ENCODE measurements at regions not wholly inside any gene's neighbourhood (a gene's known extent, or its start where the extent isn't known, plus 50 kb on each side); places are given as distances from the start of the nearest gene placed in this dataset.
A peak's percentile ranks its signal among the peaks of the same experiment; 100 is the strongest.

DNA sequence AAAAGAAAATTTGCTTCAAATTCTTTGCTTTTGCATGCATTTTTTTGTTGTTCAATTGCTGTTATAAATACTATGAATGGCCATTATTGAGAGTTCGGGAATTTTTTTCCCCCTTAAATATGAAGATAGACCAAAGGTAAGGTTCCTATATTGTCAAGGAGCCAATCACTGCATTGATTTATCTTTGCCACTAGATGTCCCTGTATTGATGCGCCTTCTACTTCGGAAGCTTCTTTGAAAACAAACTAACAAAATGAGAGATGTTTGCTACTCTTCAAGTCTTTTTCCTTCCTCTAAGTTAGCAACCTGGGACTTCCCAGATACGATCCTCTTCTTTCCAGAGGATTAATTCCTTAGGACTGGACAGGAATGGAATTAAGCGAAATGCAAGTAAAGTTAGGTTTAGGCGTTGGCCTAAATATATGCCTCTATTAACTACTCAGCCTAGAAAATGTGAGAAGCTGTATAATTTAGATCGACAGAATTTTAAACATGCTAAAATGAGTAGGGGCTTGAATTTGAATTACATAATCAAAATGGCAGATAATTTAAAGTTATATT, 318.1 kb downstream of the AEBP2 start:
- TF ChIP-seq FOXK2 (IDR thresholded peaks at IDR 0.05) = no peak
- CTCF ChIA-PET = interaction anchor here (0.7 to 1.9 kb wide), 5 partner anchors 12 to 463 kb away, joined by 3 to 5 read pairs (median 4); no protein-coding TSS in a partner anchor
- peak; percentile 13 for DNase-seq (ENCODE audit: extremely low spot score)
- POLR2A ChIA-PET = no interaction called here

- POLR2A ChIA-PET = no interaction called here
- TF ChIP-seq HDGF (IDR thresholded peaks at IDR 0.05; ENCODE audit: borderline replicate concordance) (no peak), SP1 (IDR thresholded peaks at IDR 0.05) (no peak), CTBP1 (IDR thresholded peaks at IDR 0.05; ENCODE audit: borderline replicate concordance) (no peak), FOXK2 (IDR thresholded peaks at IDR 0.05) (no peak)
- no peak for DNase-seq (ENCODE audit: extremely low spot score)
Measured at GRCh38 chr12:19759227-19759626, 319.9 kb downstream of the AEBP2 start.

DNA sequence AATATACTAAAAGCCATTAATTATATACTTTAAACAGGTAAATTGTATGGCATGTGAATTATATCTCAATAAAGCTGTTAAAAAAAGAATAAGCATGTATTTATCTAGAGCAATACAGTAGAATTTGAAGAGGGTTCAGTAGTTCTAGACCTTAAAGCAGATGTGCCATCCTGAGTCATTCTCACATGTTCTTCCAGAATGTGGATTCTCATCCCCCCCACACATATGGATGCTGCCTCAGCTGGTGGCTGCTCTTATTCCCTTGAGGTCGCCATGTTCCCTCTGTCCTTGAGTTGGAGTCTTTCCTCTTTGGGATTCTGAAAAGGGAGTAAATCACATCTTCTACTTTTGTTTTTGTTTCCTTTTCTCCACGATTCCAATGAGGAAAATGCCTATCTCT, 321.3 kb downstream of the AEBP2 start:
- no peak for DNase-seq (ENCODE audit: extremely low spot score)
- ChIA-PET CTCF (interaction anchor here (0.6 kb wide), 1 partner anchor 344 kb away, joined by 3 read pairs; no protein-coding TSS in a partner anchor), POLR2A (no interaction called here)
- TF ChIP-seq LEF1 (IDR thresholded peaks at IDR 0.05; ENCODE audit: borderline replicate concordance) (no peak), NFRKB (IDR thresholded peaks at IDR 0.05) (no peak), SP1 (IDR thresholded peaks at IDR 0.05) (no peak)

More at GRCh38 chr12:19759227-19759626, 319.9 kb downstream of the AEBP2 start:
- CTCF ChIA-PET = no interaction called here

DNA sequence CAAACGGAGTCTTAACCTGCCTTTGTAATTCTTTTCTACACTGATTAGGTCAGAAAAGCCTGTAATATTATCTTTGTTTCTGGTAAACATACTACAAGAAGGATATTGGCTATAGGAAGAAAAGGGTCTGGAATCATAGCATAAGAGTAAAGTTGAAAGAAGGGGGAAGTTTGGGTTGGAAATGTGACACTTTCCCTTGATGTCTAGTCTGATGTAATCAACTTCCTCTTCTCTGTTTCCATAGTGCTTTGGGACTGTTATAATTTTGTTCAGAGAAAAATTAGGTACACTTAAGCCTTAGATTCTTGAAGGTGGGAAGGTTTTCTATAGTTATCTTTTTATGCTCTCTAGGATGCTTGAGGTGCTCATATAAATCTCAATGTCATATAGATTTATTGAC, 322.2 kb downstream of the AEBP2 start:
- ChIA-PET POLR2A (no interaction called here), CTCF (no interaction called here)
- TF ChIP-seq FOXA1 (IDR thresholded peaks at IDR 0.05) = no peak
- TF ChIP-seq L3MBTL2 (conservative IDR thresholded peaks at IDR 0.05) = no peak
- TF ChIP-seq ELF4 (IDR thresholded peaks at IDR 0.05) = no peak
- TF ChIP-seq SUZ12 (IDR thresholded peaks at IDR 0.05) = no peak
- no peak for TF ChIP-seq HDGF (IDR thresholded peaks at IDR 0.05; ENCODE audit: borderline replicate concordance)
- TF ChIP-seq ARNT (IDR thresholded peaks at IDR 0.05) = no peak
- TF ChIP-seq TARDBP (IDR thresholded peaks at IDR 0.05) = no peak
- TF ChIP-seq ZNF384 (IDR thresholded peaks at IDR 0.05) = no peak
- no peak for TF ChIP-seq NFRKB (IDR thresholded peaks at IDR 0.05)
- no peak for TF ChIP-seq FOXK2 (IDR thresholded peaks at IDR 0.05)
- DNase-seq (ENCODE audit: extremely low spot score) = no peak

DNA sequence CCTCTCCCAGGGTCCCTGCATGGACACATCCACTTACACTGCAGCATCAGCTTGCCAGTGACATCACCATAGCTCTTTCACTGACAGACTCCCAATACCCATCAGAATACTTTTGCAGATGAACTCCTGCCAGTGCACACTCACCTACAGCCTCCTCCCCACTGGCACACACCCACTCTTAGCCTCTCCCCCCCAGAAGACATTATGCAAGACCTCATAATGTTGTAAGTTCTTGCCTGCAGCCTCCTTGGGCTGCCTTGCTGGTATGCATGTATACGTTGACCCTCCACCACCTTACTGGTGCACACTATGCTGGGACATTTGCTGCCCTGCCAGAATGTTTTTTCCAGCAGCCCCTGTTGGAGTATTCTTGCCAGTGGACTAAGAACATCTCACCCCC, 324.2 kb downstream of the AEBP2 start:
- TF ChIP-seq NFRKB (IDR thresholded peaks at IDR 0.05) = no peak
- TF ChIP-seq ELF4 (IDR thresholded peaks at IDR 0.05) = no peak
- no peak for TF ChIP-seq FOXM1 (IDR thresholded peaks at IDR 0.05; ENCODE audit: borderline replicate concordance)
- TF ChIP-seq, protein P1, sequence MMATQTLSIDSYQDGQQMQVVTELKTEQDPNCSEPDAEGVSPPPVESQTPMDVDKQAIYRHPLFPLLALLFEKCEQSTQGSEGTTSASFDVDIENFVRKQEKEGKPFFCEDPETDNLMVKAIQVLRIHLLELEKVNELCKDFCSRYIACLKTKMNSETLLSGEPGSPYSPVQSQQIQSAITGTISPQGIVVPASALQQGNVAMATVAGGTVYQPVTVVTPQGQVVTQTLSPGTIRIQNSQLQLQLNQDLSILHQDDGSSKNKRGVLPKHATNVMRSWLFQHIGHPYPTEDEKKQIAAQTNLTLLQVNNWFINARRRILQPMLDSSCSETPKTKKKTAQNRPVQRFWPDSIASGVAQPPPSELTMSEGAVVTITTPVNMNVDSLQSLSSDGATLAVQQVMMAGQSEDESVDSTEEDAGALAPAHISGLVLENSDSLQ (IDR thresholded peaks at IDR 0.05) = no peak
- no peak for TF ChIP-seq ARNT (IDR thresholded peaks at IDR 0.05)
- TF ChIP-seq SP1 (IDR thresholded peaks at IDR 0.05) = no peak
- TF ChIP-seq LEF1 (IDR thresholded peaks at IDR 0.05; ENCODE audit: borderline replicate concordance) = no peak
- no peak for TF ChIP-seq FOXK2 (IDR thresholded peaks at IDR 0.05)
- TF ChIP-seq L3MBTL2 (conservative IDR thresholded peaks at IDR 0.05) = no peak
- no peak for TF ChIP-seq FOXA1 (IDR thresholded peaks at IDR 0.05)
- no peak for TF ChIP-seq BHLHE40 (IDR thresholded peaks at IDR 0.05; ENCODE audit: borderline replicate concordance)
- no peak for TF ChIP-seq HDGF (IDR thresholded peaks at IDR 0.05; ENCODE audit: borderline replicate concordance)
- TF ChIP-seq SUZ12 (IDR thresholded peaks at IDR 0.05) = no peak
- TF ChIP-seq CTBP1 (IDR thresholded peaks at IDR 0.05; ENCODE audit: borderline replicate concordance) = no peak
- no peak for TF ChIP-seq ZNF384 (IDR thresholded peaks at IDR 0.05)
- no peak for TF ChIP-seq TARDBP (IDR thresholded peaks at IDR 0.05)
- ChIA-PET CTCF (no interaction called here), POLR2A (no interaction called here)
- no peak for DNase-seq (ENCODE audit: extremely low spot score)

DNA sequence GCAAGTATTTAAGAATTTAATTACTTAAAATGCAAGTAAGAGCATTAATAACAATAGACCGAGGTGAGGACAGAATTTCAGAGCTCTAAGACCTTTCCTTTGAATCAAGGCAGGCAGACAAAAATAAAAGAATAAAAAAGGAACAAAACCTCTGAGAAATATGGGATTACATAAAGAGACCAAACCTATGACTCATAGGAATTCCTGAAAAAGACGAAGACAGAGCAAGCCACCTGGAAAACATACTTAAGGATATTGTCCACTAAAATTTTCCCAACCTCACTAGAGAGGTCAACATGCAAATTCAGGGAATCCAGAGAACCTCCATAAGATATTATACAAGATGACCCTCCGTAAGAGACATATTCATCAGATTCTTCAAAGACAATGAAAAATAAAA, 325.1 kb downstream of the AEBP2 start:
- POLR2A ChIA-PET = no interaction called here

DNA sequence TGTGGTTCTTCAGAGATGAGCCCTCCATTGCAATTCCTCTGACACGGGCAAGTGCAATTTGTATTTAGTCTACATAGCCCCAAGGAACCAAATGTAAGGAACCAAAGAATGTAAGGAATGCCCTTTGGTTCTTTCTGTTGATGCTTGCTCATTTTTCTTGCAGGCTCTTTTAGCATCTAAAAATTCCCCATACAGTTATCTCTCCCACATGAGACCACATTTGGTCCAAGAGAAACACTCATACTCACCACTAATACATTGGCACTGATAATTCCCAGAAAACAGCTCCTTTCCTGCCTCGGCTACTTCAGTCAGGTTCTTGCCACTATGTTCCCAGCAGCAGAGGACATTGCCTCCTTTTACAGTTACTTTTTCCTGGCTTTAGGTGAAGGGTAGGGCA, 332.6 kb downstream of the AEBP2 start:
- ChIA-PET POLR2A (no interaction called here), CTCF (no interaction called here)
- DNase-seq (ENCODE audit: extremely low spot score) = no peak
- TF ChIP-seq SUZ12 (IDR thresholded peaks at IDR 0.05) = no peak
- TF ChIP-seq FOXA1 (IDR thresholded peaks at IDR 0.05) = no peak
- TF ChIP-seq, protein P1 (IDR thresholded peaks at IDR 0.05) = no peak
- TF ChIP-seq FOXM1 (IDR thresholded peaks at IDR 0.05; ENCODE audit: borderline replicate concordance) = no peak
- TF ChIP-seq ARNT (IDR thresholded peaks at IDR 0.05) = no peak
- no peak for TF ChIP-seq SP1 (IDR thresholded peaks at IDR 0.05)
- TF ChIP-seq LEF1 (IDR thresholded peaks at IDR 0.05; ENCODE audit: borderline replicate concordance) = no peak
- TF ChIP-seq FOXK2 (IDR thresholded peaks at IDR 0.05) = no peak
- TF ChIP-seq ZNF384 (IDR thresholded peaks at IDR 0.05) = no peak
- TF ChIP-seq NFRKB (IDR thresholded peaks at IDR 0.05) = no peak
- TF ChIP-seq CTBP1 (IDR thresholded peaks at IDR 0.05; ENCODE audit: borderline replicate concordance) = no peak
- no peak for TF ChIP-seq TARDBP (IDR thresholded peaks at IDR 0.05)
- TF ChIP-seq BHLHE40 (IDR thresholded peaks at IDR 0.05; ENCODE audit: borderline replicate concordance) = no peak
- TF ChIP-seq L3MBTL2 (conservative IDR thresholded peaks at IDR 0.05) = no peak
- TF ChIP-seq ELF4 (IDR thresholded peaks at IDR 0.05) = no peak

More for the DNA sequence above, 325.1 kb downstream of the AEBP2 start:
- no peak for DNase-seq (ENCODE audit: extremely low spot score)
- no peak for TF ChIP-seq LEF1 (IDR thresholded peaks at IDR 0.05; ENCODE audit: borderline replicate concordance)
- TF ChIP-seq, protein P1 (IDR thresholded peaks at IDR 0.05) = no peak
- no peak for TF ChIP-seq FOXM1 (IDR thresholded peaks at IDR 0.05; ENCODE audit: borderline replicate concordance)
- no peak for TF ChIP-seq FOXA1 (IDR thresholded peaks at IDR 0.05)
- TF ChIP-seq SUZ12 (IDR thresholded peaks at IDR 0.05) = no peak
- no peak for TF ChIP-seq TARDBP (IDR thresholded peaks at IDR 0.05)
- TF ChIP-seq L3MBTL2 (conservative IDR thresholded peaks at IDR 0.05) = no peak
- no peak for TF ChIP-seq ELF4 (IDR thresholded peaks at IDR 0.05)
- no peak for TF ChIP-seq CTBP1 (IDR thresholded peaks at IDR 0.05; ENCODE audit: borderline replicate concordance)
- TF ChIP-seq BHLHE40 (IDR thresholded peaks at IDR 0.05; ENCODE audit: borderline replicate concordance) = no peak
- no peak for TF ChIP-seq NFRKB (IDR thresholded peaks at IDR 0.05)
- no peak for TF ChIP-seq ARNT (IDR thresholded peaks at IDR 0.05)
- CTCF ChIA-PET = no interaction called here

Measured in HEK293T (cell line).